WI38 (cell line): ENCODE measurements at regions not wholly inside any gene's neighbourhood (a gene's known extent, or its start where the extent isn't known, plus 50 kb on each side); places are given as distances from the start of the nearest gene placed in this dataset.
"Not testable (repeated sequence)": the region's sequence is repeated elsewhere in the genome, so short reads cannot be mapped to it uniquely, and the experiment has no call there.

Experiments
- H3K4me3 ChIP-seq: 2 replicates; pipeline ENCODE4 v1.5.1; 2011; ENCODE audit warnings: low read depth, mild to moderate bottlenecking, control low read depth, low read length
- TF ChIP-seq, protein P1 (sequence below): IDR thresholded peaks from 2 replicates; pipeline ENCODE4 v1.5.1; 2012; ENCODE audit warnings: low read depth, mild to moderate bottlenecking, control low read depth, low read length

DNA sequence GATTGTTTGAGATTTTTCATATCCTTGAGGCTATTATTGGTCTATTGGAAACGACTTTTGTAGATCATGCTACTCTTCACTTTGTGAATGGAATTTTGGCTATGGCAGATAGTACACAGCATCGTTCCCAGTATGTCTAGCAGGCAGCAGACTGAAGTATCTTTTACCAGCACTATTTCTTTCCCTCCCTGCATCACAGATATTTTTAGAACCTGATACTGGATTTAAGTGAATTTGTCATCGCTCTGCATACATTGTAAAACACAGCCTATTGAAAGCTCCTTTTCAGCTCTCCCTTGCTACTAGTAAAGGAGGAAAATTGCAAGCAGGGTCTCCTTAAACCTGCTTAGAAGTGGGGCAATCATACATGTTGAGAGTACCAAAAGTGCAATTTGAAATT, 133.6 kb downstream of the LUZP4 start:
- TF ChIP-seq, protein P1, sequence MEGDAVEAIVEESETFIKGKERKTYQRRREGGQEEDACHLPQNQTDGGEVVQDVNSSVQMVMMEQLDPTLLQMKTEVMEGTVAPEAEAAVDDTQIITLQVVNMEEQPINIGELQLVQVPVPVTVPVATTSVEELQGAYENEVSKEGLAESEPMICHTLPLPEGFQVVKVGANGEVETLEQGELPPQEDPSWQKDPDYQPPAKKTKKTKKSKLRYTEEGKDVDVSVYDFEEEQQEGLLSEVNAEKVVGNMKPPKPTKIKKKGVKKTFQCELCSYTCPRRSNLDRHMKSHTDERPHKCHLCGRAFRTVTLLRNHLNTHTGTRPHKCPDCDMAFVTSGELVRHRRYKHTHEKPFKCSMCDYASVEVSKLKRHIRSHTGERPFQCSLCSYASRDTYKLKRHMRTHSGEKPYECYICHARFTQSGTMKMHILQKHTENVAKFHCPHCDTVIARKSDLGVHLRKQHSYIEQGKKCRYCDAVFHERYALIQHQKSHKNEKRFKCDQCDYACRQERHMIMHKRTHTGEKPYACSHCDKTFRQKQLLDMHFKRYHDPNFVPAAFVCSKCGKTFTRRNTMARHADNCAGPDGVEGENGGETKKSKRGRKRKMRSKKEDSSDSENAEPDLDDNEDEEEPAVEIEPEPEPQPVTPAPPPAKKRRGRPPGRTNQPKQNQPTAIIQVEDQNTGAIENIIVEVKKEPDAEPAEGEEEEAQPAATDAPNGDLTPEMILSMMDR: no peak
- H3K4me3 ChIP-seq: no peak overlapping the region

DNA sequence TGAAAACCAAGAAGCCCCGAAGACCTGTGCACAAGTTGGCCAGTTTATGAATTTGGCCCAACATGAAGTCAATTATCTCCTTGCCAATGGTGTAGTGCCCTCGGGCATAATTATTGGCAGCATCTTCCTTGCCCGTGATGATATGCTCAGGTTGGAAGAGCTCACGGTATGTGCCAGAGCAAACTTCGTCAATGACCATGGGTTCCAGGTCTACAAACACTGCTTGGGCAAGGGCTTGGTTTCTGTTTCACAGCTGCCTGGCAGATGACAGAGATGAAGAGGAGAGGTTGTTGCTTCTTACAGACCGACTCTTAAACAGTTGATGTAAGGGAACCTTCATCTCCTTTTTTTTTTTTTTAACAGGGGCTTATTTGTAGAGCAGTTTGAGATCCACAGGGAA, 135.6 kb upstream of the PLS3 start:
- TF ChIP-seq, protein P1: no peak
- no peak overlapping the region for H3K4me3 ChIP-seq

DNA sequence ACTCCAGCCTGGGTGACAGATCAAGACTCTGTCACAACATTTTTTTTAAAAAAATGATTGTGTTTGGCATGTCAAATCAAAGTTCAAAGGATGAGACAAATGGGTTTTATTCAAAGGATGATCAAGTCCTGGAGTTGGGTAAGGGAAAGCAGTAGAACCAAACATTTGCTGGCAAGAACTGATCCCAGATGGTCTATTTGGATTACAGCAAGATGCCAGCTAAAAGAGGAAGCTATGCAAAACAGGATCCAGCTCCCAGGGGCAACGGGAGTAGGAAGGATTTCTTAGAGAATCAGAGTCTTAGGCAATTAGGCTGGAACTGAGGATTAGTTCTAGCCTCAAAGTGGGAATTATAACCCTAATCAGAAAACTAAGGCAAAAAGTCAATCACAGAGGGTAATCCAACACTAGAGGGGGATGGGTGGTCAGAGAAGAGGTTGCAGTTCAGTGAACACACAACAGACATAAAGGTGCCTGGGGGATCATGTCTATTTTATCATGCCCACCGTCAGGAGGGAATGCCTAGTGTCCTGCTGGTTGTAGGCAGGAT, 133.0 kb upstream of the PLS3 start:
- no peak overlapping the region for H3K4me3 ChIP-seq
- TF ChIP-seq, protein P1: no peak

DNA sequence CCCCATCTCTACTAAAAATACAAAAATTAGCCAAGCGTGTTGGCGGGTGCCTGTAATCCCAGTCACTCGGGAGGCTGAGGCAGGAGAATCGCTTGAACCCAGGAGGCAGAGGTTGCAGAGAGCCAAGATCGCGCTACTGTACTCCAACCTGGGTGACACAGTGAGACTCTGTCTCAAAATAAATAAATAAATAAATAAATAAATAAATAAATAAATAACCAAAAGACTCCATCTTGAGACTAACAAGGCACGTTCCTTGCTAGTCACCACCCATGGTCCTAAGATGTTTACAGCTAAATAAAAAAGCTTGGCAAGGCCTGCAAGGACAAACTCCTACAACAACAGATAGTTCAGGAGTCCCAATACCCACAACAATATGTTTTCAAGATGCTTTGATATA, 126.1 kb upstream of the PLS3 start:
- not testable (repeated sequence) for H3K4me3 ChIP-seq

DNA sequence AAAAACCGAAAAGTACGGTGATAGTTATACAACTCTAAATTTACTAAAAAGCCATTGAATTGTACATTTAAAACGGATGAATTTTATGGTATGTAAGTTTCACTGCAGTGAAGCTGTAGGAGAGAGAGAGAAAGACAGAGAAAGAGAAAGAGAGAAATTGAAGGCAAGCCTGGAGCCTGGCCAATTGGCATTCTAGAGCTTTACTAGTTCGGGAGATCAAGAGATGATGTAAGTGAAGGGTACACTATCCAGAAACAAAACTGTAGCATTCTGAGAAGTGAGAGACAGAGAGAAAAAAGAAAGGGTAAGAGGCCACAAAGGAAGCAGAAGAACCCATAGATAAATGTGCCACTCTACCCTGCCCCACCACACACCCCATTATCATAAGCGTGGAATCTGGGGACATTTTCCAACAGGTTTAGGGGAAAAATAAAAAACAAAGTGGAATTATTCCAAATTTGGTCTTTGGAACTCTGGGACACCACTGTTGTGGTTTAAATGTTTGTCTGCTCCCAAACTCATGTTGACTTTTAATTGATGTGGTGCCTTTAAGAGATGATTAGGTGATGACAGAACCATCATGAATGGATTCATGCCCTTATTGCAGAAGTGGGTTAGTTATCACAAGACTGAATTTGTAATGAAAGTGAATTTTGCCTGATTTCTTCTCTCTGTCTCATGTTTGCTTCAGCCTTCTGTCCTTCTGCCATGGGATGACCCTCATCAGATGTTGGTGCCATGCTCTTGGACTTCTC, 123.0 kb upstream of the PLS3 start:
- no peak overlapping the region for H3K4me3 ChIP-seq
- TF ChIP-seq, protein P1: no peak

DNA sequence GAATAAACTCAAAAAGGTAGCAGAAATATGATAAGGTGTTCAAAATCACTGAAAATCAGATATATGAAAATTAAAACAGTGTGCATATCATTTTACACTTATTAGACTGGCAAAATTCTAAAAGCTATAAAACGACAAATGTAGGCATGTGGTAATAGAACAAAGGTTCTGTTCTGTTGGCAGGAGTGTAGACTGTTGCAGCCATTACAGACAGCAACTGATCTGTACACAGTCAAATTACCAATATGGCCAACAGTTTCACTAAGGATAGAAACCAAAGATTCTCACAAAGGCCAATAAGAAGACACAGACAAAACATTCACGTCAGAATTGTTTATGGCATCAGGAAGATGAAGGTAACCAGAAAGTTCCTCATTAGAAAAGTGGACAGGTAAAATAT, 112.8 kb upstream of the PLS3 start:
- no peak overlapping the region for H3K4me3 ChIP-seq
- TF ChIP-seq, protein P1: no peak

DNA sequence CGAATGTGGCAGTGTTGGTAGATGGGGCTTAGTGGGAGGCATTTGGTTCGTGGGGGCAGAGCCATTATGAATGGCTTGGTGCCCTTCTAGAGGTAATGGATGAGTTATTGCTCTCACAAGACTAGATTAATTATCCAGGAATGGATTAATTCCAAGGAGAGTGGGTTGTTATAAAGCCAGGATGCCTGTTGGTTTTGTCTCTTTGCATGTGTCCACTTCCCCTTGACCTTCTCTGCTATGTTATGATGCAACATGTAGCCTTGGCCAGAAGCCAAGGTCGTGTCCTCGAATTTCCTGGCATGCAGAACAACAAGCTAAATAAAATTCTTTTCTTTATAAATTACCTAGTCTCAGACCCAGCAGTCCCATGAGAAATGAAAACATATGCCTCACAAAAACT, 111.2 kb upstream of the PLS3 start:
- no peak overlapping the region for H3K4me3 ChIP-seq
- TF ChIP-seq, protein P1: no peak

DNA sequence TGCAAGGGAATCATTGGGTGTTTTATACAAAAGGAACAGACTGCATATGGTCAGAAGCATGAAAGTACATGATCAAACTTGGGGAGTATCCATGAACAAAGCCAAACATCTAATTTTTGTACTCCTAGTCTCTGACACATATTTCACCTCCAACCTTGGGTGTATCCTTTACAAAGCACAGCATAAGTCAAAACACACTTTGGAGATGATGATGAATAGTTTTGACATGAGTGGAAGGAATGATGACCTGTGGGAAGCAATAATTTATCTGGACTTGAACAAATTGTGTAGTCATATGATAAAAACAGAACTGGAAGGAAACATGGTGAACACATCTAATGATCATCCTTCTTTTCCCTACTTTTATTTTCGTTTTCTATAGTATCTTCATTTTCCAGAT, 108.7 kb upstream of the PLS3 start:
- no peak overlapping the region for H3K4me3 ChIP-seq
- TF ChIP-seq, protein P1: no peak
